ENCODE measurements at regions not wholly inside any gene's neighbourhood (a gene's known extent, or its start where the extent isn't known, plus 50 kb on each side); places are given as distances from the start of the nearest gene placed in this dataset.

DNA sequence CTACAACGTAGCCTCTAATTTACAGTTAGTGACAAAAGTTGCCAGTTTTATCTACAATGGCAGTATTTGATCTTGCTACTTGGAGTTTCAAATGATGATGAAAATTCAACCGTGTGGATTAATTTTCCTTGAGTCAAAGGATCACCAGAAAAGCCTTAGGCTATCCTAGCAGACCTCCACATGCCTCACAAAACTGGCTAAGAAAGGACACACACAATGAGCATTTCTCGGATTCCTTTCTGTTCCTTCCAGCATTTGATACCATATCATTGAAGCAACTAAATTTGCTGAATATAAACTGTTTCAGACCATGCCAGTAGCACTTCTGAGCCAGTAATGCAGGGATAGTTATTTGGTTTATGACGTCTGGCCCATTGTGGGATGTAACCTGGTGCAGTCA, 587.4 kb upstream of the MDFIC2 start:
- Histone ChIP-seq H3K4me3 (replicated peaks; ENCODE audit: low read depth, low read length) (no peak overlapping the region), H3K36me3 (ENCODE audit: control insufficient read depth, insufficient read depth, low read length) (no peaks in the 10 kb centered on the region), H3K27me3 (replicated peaks; ENCODE audit: control insufficient read depth, insufficient read depth, low read length) (no peaks in the 10 kb centered on the region)
- TF ChIP-seq, protein P1, sequence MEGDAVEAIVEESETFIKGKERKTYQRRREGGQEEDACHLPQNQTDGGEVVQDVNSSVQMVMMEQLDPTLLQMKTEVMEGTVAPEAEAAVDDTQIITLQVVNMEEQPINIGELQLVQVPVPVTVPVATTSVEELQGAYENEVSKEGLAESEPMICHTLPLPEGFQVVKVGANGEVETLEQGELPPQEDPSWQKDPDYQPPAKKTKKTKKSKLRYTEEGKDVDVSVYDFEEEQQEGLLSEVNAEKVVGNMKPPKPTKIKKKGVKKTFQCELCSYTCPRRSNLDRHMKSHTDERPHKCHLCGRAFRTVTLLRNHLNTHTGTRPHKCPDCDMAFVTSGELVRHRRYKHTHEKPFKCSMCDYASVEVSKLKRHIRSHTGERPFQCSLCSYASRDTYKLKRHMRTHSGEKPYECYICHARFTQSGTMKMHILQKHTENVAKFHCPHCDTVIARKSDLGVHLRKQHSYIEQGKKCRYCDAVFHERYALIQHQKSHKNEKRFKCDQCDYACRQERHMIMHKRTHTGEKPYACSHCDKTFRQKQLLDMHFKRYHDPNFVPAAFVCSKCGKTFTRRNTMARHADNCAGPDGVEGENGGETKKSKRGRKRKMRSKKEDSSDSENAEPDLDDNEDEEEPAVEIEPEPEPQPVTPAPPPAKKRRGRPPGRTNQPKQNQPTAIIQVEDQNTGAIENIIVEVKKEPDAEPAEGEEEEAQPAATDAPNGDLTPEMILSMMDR (IDR thresholded peaks at IDR 0.05; ENCODE audit: insufficient read depth, low read length, poor library complexity, severe bottlenecking): no peak
- DNase-seq (ENCODE audit: extremely low read depth, insufficient read length): no peak

DNA sequence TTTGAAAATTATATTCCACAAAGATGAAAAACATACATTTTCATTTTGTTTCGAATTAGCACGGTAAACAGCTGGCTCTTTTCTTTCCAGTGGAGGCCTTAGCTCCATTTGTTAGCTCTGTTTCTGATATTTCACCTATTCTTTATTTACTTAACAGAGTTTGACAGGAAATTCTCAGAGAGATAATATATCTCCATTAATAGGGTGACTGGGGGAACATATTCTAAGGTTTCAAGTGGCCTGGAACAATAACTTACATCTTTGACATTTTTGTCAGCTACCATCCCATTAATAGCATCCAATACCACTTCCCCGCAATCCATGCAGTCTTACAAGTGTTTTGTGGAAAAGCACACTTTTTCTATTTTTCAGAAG, 577.6 kb upstream of the MDFIC2 start:
- DNase-seq (ENCODE audit: extremely low read depth, insufficient read length): no peak
- no peak overlapping the region for H3K4me3 ChIP-seq (replicated peaks; ENCODE audit: low read depth, low read length)
- no peaks in the 10 kb centered on the region for H3K36me3 ChIP-seq (ENCODE audit: control insufficient read depth, insufficient read depth, low read length)
- TF ChIP-seq, protein P1 (IDR thresholded peaks at IDR 0.05; ENCODE audit: insufficient read depth, low read length, poor library complexity, severe bottlenecking): no peak
- H3K27me3 ChIP-seq (replicated peaks; ENCODE audit: control insufficient read depth, insufficient read depth, low read length): no peaks in the 10 kb centered on the region

DNA sequence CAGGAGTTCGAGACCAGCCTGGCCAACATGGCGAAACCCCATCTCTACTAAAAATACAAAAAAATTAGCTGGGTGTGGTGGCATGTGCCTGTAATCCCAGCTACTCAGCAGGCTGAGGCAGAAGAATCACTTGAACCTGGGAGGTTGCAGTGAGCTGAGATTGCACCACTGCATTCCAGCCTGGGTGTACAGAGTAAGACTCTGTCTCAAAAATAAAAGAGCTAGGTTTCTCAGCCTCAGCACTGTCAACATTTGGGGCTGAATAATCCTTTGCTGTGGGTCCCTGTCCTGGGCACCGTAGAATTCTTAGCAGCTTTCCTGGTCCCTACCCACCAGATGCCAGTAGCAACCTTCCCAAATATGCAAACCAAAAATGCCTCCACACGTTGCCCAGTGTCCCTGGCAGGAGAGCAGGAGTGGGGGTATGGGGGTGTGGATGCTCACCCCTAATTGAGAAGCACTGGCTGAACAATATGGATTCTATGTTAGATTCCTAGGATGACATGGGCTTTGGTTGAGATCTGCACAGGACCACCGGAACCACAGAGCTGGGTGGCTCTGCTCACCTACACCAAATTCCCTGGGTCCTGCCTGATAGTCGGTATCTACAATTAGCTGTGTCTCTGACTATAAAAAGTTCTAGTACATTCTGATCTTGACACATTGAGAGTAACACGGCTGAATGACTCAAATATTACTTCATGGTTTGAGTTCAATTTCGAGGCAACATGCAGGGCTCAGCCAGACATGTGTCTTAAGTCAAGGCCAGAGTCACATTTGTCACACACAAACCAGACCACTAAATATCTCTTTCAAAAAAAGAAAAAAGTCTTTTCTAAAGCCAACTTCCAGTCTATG, 577.0 kb upstream of the MDFIC2 start:
- Histone ChIP-seq H3K27me3 (replicated peaks; ENCODE audit: control insufficient read depth, insufficient read depth, low read length) (no peaks in the 10 kb centered on the region), H3K36me3 (ENCODE audit: control insufficient read depth, insufficient read depth, low read length) (no peaks in the 10 kb centered on the region), H3K4me3 (replicated peaks; ENCODE audit: low read depth, low read length) (no peak overlapping the region)
- TF ChIP-seq, protein P1 (IDR thresholded peaks at IDR 0.05; ENCODE audit: insufficient read depth, low read length, poor library complexity, severe bottlenecking): no peak
- no peak for DNase-seq (ENCODE audit: extremely low read depth, insufficient read length)

DNA sequence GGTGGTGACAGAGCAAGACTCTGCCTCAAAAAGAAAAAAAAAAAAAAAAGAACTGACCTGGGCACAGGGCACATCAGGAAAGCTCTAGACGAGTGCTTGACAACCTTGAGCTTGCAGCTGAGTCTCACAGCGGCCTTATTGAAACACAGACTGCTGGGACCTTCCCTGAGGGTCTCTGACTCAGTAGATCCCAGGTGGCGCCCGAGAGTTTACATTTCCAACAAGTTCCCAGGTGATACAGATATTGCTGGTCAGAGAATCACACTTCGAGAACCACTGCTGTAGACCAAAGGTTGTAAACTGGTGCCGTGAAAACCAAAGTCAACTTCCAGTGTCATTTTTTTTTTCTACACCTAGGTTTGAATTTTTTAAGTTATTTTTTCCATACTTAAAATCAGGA, 573.2 kb upstream of the MDFIC2 start:
- TF ChIP-seq, protein P1 (IDR thresholded peaks at IDR 0.05; ENCODE audit: insufficient read depth, low read length, poor library complexity, severe bottlenecking): no peak
- Histone ChIP-seq H3K36me3 (ENCODE audit: control insufficient read depth, insufficient read depth, low read length) (no peaks in the 10 kb centered on the region), H3K4me3 (replicated peaks; ENCODE audit: low read depth, low read length) (no peak overlapping the region), H3K27me3 (replicated peaks; ENCODE audit: control insufficient read depth, insufficient read depth, low read length) (no peaks in the 10 kb centered on the region)
- no peak for DNase-seq (ENCODE audit: extremely low read depth, insufficient read length)

DNA sequence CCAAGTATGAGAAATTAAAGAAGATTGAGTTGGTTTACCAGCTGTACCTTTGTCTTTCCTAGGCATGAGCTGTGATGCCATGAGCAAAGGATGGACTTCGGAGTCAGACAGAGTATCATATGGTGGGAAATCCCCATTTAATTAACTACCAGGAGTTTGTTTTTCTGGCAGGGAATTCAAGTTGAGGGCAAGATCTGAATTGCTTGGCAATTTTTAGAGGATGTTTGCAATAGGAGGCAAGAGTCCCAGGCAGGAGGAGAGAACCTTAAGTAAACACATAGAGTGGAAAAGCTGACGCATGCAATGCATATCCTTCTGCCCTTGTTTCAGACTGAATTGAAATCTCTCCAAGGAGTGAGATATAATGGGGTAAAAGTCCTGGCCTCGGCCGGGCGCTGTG, 569.7 kb upstream of the MDFIC2 start:
- no peaks in the 10 kb centered on the region for H3K27me3 ChIP-seq (replicated peaks; ENCODE audit: control insufficient read depth, insufficient read depth, low read length)
- TF ChIP-seq, protein P1 (IDR thresholded peaks at IDR 0.05; ENCODE audit: insufficient read depth, low read length, poor library complexity, severe bottlenecking): no peak
- no peak overlapping the region for H3K4me3 ChIP-seq (replicated peaks; ENCODE audit: low read depth, low read length)
- H3K36me3 ChIP-seq (ENCODE audit: control insufficient read depth, insufficient read depth, low read length): no peaks in the 10 kb centered on the region
- DNase-seq (ENCODE audit: extremely low read depth, insufficient read length): no peak

All from GM06990 (cell line).